HT-29 (cell line): ENCODE measurements at regions not wholly inside any gene's neighbourhood (a gene's known extent, or its start where the extent isn't known, plus 50 kb on each side); places are given as distances from the start of the nearest gene placed in this dataset.
"Not testable (repeated sequence)": the region's sequence is repeated elsewhere in the genome, so short reads cannot be mapped to it uniquely, and the experiment has no call there.

ENCODE experiments used
- DNase-seq: peaks from one replicate; pipeline ENCODE4 v3.0.0-alpha.2; 2015; ENCODE audit warnings: low spot score

DNA sequence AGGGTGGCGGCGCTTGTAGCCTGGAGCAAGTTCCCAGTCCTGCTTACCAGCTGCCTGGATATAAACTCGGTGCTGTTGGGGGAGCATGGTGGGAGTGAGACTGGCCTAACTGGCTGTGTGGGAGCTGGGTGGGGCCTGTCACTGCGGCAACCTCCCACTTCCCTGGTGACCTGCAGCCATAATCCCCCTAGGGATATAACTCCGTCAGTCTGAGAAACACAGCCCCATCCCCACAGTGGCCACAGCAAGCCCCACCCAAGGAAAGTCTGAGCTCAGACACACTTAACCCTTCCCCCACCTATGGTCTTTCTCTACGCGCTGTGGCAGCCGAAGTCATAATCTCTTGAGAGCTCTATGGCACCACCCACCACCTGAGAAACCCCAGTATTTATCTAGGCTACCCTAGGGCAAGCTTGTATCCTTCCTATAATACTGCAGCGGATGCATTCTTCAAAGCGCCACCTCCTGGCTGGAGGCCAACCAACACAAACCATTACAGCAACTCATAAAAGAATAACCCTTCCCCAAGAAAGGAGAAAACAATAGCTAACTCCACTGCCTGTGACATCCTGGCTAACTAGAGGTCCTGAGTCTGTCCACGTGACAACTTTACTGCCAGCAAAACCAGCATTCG is 57.4 kb downstream of the ZNF648 start:
- DNase-seq: peak; percentile 72

DNA sequence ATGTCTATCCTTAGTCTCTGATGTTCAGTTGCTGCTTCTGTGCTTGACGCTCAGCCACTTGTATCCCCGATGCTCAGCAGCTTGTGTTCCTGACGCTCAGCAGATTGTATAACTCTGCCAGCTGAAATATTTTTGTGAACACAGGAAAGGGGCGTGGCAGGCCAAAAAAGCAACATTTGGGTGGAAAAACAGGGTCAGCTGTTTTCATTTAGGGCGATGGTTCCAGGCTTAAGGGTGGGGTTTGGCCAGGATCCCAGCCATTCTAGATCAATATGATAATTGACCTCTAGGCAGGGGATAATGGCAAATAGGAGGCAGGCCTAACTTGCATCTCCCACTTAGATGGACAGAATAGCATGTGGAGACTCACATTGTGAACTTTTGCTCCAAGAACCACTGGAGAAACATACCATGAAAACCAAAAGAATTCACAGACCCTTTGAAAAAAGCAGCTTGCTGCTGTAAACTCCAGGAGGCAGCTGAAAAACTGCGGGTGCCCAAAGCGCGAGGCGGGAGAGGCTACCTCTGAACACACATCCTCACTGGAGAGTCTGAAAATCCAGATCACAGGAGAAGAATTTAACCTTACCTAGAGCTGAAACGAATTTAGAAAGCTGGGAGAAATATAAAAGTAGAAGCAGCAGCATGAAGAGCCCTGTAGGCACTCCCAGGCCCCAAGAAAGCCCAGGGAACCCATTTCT is 58.3 kb downstream of the ZNF648 start:
- DNase-seq: no peak

DNA sequence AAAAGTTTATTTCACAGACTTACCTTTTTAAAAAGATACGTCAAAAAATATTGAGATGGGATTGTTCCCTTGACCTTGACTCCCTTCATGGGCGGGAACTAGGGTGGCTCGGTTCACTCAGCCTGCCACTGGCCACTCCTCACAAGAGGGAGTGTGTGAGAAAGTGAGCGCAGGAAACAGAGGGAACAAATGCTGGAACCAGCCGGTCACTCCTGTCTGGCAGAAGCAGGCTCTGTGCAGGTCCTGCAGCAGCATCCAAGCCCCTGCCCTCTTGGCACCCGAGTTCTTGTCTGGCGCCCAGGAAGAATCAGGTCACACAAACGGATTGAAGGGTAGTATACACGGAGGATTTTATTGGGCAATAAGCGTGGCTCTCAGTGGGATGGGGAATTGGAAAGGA is 58.9 kb downstream of the ZNF648 start:
- DNase-seq: no peak

DNA sequence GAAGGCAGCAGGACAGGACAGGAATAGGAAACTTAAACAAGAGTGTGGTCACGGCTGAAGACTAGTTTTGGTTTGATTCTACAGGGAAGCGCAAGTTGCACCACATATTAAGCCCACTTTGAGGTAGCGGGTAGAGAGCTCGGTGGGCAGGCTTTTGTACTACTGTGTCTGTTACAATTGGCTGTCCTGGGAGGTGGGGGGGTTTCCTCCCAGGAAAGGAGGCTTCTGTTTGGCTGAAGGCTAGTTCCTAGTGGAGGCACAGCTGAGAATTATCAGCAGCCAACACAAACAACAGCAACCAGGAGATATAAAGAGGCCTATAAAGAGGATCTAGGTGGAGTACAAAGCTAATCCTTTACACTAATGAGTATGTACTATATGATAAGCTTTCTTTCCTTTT is 62.7 kb downstream of the ZNF648 start:
- DNase-seq: no peak

DNA sequence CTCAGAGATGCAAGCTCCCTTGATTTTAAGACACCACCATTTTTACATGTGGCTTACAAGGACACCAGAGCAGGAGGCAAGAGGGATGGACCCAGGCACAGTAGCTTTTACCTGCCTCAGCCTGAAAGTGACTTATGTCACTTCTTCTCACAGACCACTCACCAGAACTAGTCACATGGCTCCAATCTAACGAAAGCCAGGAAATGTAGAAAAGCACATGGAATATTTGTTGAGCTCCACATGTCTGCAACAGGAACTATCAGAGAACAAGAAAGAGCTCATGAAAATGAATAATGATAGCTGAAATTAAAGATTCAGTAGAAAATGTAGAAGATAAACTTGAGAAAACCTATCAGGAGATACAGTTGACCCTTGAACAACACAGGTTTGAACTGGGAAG is 69.4 kb downstream of the ZNF648 start:
- DNase-seq: no peak

DNA sequence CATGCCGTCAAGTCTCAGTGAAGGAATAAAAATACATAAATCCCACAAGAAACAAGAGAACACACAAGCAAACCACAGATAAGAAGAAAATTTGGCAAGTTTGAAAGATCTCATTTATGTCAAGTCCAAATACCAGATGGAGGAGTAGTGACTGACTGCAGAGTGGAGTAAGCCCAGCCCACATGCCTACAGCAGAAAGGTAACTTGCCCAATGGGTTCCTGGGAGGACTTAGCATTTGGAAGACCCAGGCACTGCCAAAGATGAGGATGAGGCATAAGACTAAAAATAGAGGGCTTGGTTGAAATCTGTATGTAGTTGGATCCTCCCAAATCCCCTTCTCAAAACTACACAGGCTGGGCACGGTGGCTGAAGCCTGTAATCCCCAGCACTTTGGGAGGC is 70.8 kb downstream of the ZNF648 start:
- DNase-seq: no peak

DNA sequence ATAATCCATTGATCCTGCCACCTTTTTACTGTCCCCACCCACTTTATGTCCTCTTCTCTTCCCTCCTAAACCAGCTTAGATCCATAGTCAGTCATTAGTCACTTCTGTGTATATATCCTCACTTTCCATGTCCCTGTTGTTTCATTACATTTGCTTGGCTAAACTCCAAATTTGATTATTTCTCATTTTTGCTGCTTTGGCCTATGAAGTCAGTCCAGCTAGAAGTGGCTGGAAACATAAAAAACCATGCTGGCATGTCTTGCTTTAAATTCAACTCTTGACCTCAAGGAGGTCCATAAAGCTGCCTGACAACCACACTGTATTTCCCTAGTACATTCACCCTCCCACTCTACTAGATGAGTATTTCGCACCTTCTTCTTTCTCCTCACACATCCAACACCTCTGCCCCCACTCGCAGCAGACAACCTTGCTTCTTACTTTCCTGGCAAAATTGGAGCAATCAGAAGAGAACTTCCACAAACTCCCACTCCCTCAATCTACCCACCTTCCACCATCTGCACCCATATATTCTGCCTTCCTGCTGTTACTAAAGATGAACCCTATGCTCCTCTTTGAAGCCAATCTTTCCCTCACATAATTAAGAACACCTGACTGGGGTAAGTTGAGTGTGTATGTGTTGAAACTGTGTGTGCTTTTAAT is 72.1 kb downstream of the ZNF648 start:
- no peak for DNase-seq

DNA sequence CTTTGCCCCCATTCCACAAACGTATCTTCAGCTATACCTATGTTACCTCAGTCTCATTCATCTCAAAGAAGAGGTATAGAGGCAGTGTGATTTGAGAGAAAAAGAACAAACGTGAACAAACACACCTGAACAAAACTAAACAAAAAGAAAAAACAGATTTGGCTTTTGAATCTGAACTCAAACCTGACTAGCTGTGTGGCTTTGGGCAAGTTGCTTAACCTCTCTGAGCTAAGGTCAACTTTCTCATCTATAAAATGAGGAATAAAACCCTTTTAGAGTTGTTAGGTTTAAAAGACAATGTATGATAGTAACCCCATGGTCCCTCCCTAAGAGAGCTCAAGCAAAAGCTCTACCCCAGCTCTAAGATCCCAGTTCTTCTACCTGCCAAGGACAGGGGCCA is 73.5 kb downstream of the ZNF648 start:
- no peak for DNase-seq

DNA sequence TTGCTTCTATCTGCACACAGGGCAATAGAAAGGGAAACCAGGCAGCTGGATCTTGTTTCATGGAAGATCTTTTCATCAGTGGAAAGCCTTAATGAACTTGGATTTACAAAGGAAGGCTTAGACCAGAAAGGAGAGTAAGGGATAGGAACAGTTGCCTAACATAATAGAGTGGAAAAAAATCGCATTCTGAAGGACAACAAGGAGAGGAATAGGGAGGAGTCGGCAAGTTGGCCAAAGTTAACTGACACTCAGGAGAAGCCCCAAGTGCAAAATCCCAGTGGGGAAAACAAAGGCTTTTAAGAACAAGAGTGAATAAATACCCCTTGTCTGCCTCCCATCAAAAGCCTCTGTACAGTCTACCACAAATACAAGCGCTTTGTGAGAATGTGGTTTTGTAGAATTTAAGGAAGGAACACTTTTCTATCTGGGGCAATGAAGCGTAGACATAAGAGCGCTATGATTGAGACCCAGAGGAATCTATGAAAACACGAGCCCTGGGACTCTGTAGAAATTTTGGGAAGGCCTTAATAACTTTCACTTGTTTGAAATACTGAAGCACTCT is 74.1 kb downstream of the ZNF648 start:
- no peak for DNase-seq

DNA sequence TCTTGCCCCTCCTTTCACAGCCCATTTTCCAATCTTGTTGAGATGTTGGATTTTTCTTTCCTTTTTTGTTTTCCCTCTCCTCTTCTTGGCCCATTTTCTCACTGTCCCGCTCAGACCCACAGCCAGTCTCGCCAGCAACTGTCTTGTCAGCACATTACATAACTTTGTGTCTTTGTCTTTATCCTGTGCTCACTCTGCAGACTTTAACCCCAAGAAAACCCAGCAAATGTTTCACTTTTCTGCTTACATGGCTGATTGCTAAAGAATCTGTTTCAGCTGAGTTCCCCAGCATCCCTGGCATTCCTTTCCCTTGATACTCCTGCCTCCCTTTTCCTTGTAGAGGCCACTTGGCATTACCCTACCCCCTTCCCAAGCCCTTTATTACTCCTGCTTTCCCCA is 74.6 kb downstream of the ZNF648 start:
- no peak for DNase-seq

DNA sequence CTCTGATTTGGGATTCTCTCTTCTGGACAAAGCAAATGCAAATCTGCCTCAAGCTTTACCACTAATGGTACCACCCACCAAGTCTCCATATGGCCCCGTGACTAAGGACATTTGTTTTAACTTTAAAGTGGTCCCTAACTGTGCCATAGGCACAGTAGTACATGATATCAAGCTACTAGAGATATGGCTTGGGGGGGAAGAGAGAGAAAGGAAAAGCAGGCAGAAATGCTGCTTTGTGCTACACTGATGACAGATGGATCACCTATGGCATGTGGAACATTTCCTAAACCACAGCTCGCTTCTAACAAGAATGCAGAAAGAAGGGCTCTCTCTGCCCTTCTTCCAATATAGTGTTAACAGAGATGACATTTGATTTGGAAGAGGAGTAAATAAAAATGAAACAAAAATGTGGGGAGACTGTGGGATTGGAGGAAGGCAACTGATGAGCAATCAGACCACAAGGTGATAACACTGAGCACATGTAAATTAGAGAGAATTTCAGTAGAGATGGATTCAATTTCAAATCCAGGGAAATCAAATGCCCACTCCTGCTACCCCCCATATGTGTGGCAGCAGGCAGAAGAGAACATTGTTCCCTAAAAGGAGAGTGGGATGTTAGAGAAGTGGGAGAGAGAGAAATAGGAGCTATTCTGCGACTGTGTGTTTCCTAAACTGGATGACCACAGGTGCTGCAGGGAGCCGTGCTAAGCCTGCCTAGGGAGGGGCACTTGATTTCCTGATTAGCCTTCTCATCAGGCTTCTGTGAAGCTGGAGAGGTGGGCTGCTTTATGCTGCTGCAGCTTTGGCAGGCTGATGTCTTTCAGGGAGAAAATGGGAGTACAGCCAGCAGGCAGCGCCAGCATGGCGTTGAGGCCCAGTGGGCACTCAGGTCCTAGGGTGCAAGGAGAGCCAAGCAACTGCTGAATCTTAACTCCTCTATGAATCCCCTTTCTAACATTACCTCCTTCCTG is 75.3 kb downstream of the ZNF648 start:
- no peak for DNase-seq

DNA sequence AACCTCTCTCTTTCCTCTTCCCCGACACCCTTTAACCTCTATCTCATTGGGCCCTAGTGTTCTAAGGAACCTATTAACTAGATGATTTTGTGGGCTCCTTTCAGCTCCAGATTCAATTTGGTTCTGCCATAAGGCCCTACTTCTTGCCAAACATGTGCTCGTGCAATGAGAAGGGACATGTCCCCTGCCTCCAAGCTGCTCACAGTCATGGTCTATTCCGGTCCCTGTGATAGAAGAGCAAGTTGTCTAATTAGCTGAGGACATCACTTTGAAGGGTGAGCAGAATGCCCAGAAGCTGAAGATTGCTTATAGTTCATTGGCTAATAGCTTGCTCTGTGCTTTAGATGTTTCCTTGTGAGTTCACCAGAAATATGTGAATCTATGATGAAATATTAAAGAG is 76.2 kb downstream of the ZNF648 start:
- DNase-seq: no peak

DNA sequence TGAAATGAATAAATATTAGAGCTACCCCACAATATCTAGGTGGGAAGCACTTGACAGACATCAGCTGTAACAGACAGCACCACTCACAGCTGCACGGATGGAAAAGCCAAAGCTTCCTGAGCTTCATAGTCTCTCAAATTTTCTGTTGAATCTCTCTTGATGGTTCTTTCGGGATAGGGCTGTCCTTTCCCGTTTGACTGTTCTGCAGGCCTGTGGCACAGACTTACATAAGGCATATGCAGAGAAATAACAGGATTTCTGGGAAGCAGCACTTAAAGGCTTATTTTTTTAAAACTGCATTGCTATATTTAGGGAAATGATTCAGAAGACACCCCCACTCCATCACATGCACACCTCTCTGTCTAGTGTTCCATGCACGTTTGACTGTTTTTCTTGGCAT is 77.5 kb downstream of the ZNF648 start:
- no peak for DNase-seq

DNA sequence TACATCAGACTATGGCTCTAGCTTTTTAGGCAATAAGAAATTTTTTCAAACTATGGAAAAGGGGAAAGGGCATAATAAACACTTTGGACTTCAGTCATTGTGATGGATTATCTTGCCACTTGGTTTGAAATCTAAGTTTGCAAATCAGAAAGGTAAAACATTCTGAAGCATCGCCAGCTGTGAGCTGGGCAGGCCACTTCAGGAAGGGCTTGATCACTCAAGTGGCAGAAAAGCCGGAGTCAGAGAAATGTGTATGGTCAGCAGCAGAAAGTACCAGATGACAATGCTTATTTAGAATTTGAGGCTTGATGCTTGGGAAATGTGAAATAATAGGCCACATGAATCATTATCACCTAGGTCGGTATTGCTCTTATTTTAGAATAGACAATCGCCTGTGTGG is 79.7 kb downstream of the ZNF648 start:
- no peak for DNase-seq

DNA sequence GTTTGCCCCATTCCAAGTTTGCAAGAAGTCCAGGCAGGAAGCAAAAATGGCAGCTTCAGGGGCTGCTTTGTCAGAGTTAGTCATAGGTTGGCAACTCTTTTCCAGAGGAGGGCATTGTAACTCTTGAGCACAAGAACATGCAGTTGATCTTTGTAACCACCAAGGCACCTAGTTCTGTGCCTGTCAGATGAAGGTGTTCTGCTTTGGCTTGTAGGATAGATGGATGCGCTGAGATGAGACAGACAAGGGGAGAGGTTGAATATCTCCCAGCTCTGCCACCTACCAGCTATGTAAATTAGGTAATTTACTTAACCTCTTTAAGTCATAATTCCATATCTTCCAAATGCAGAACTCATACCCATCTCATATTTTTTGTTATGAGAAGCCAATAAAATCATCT is 89.3 kb downstream of the ZNF648 start:
- no peak for DNase-seq

DNA sequence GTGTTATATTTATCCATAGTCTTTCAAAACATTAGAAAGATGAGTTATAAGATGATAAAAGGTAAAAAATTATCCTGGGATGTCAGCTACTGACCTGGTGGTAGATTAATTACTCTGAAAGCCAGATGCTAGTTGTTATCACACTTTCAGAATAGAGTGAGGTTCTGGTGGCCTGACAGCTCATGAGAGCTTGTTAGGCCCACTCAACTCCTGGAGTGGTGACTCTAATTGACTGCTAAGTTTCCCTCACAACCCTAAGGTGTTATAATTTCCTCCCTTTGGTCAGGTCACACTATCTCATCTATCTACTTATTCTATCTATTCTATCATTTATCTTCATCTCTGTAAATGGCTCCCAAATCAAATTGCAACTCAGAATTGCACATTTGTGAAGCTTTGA is 90.1 kb downstream of the ZNF648 start:
- no peak for DNase-seq

DNA sequence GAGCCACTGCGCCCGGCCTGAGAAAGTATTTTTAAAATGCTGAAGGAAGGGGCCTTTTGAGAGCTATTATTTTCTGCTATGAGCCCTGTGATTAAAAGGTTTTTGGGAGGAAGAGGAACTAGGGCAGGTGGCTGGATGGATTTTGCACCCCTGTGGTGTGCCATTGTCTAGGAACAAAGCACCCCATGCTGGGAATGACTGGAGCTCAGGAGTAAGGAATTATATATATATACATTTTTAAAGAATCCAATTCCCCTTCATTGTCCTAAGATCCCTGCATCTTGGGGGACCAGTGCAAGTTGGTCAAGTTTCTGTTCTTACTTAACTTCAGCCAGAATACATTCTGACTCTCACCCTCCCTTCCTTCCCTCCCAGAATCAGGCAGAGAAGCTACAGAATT is 91.6 kb downstream of the ZNF648 start:
- DNase-seq: no peak

DNA sequence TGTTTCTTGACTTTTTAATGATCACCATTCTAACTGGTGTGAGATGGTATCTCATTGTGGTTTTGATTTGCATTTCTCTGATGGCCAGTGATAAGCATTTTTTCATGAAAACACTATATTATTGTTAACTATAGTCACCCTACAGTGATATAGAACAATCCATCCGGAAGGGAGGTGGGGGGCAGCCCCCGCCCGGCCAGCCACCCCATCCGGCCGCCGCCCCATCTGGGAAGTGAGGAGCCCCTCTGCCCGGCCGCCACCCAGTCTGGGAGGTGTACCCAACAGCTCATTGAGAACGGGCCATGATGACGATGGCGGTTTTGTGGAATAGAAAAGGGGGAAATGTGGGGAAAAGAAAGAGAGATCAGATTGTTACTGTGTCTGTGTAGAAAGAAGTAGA is 106.8 kb downstream of the ZNF648 start:
- DNase-seq: not testable (repeated sequence)

DNA sequence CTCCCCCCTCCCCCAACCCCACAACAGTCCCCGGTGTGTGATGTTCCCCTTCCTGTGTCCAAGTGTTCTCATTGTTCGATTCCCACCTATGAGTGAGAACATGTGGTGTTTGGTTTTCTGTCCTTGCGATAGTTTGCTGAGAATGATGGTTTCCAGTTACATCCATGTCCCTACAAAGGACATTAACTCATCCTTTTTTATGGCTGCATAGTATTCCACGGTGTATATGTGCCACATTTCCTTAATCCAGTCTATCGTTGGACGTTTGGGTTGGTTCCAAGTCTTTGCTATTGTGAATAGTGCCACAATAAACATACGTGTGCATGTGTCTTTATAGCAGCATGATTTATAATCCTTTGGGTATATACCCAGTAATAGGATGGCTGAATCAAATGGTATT is 107.3 kb downstream of the ZNF648 start:
- not testable (repeated sequence) for DNase-seq

DNA sequence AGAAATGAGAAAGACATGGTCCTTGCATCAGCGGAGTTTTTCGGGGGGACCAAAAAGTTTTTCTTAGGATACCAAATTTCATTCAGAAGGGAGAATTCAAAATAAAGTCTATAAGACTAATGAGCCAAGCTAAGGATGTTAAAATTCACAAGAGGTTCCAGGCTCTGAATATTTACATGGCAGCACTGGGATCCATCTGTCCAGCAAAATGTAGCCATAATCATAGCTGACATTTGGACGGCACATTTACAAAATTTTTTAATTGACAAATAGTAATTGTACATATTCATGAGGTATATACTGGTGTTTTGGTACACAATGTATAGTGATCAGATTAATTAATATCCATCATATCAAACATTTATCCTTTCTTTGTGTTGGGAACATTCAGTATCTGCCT is 107.9 kb downstream of the ZNF648 start:
- no peak for DNase-seq

DNA sequence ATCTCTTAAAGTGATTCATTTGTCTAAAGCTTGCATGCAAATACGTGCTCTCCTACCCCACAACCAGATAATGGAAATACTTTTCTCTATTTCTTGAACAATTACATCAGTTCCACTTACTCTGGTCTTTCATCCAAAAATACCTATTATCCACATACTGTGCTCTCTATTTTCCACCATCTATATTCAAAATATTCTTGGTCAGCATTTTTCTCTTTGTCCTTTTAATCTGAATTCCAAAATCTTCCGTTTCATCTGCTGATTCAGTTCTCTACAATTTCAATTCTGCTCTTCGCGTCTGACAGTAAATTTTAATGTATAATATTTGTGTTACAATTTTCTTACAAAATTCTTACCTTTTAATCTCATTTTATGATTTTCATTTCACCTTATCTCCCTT is 110.3 kb downstream of the ZNF648 start:
- no peak for DNase-seq

DNA sequence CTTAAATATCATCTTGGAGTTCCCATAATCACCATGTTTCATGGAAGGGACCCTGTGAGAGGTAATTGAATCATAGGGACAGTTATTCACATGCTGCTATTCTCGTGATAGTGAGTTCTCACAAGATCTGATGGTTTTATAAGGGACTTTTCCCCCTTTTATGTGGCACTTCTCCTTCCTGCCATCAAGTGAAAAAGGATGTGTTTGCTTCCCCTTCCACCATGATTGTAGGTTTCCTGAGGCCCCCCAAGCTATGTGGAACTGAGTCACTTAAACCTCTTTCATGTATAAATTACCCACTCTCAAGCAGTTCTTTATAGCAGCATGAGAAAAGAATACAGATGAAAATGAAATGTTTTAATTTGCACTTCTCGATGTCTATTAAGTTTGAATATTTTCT is 112.0 kb downstream of the ZNF648 start:
- DNase-seq: no peak
